ENCODE measurements at regions not wholly inside any gene's neighbourhood (a gene's known extent, or its start where the extent isn't known, plus 50 kb on each side); places are given as distances from the start of the nearest gene placed in this dataset.
A peak's percentile ranks its signal among the peaks of the same experiment; 100 is the strongest.
"Not testable (repeated sequence)": the region's sequence is repeated elsewhere in the genome, so short reads cannot be mapped to it uniquely, and the experiment has no call there.

- no peak for DNase-seq
These were observed 501.2 kb upstream of the ADGRL4 start for GRCh38 chr1:79507770-79508169.

- no peak for DNase-seq
These were observed 494.6 kb upstream of the ADGRL4 start for GRCh38 chr1:79501153-79501552.

GRCh38 chr1:79499541-79499940 lies 493.0 kb upstream of the ADGRL4 start:
- no peak for DNase-seq

GRCh38 chr1:79497193-79497773 lies 490.8 kb upstream of the ADGRL4 start:
- peak; percentile 8 for DNase-seq

- no peak for DNase-seq
These were observed 489.6 kb upstream of the ADGRL4 start for GRCh38 chr1:79496129-79496528.

GRCh38 chr1:79493702-79494101 lies 487.2 kb upstream of the ADGRL4 start:
- not testable (repeated sequence) for DNase-seq

- not testable (repeated sequence) for DNase-seq
These were observed 482.1 kb upstream of the ADGRL4 start for GRCh38 chr1:79488572-79489121.

- DNase-seq, result no peak
These were observed 472.3 kb upstream of the ADGRL4 start for GRCh38 chr1:79478728-79479373.

- DNase-seq, result no peak
These were observed 471.6 kb upstream of the ADGRL4 start for GRCh38 chr1:79478160-79478559.

- no peak for DNase-seq
These were observed 465.6 kb upstream of the ADGRL4 start for GRCh38 chr1:79472067-79472656.

GRCh38 chr1:79469139-79469538 lies 462.6 kb upstream of the ADGRL4 start:
- no peak for DNase-seq

- DNase-seq, result no peak
These were observed 454.4 kb upstream of the ADGRL4 start for GRCh38 chr1:79460773-79461436.

GRCh38 chr1:79457562-79458224 lies 451.2 kb upstream of the ADGRL4 start:
- DNase-seq, result no peak

- DNase-seq, result no peak
These were observed 441.9 kb upstream of the ADGRL4 start for GRCh38 chr1:79448426-79448825.

GRCh38 chr1:79441238-79441637 lies 434.7 kb upstream of the ADGRL4 start:
- no peak for DNase-seq

GRCh38 chr1:79437540-79437939 lies 431.0 kb upstream of the ADGRL4 start:
- DNase-seq, result no peak

GRCh38 chr1:79431340-79431739 lies 424.8 kb upstream of the ADGRL4 start:
- no peak for DNase-seq

- no peak for DNase-seq
These were observed 423.9 kb upstream of the ADGRL4 start for GRCh38 chr1:79430437-79430836.

- no peak for DNase-seq
These were observed 416.2 kb upstream of the ADGRL4 start for GRCh38 chr1:79422726-79423125.

- no peak for DNase-seq
These were observed 392.0 kb upstream of the ADGRL4 start for GRCh38 chr1:79398501-79398900.

- no peak for DNase-seq
These were observed 390.4 kb upstream of the ADGRL4 start for GRCh38 chr1:79396901-79397300.

GRCh38 chr1:79388694-79389361 lies 382.3 kb upstream of the ADGRL4 start:
- DNase-seq, result no peak

- no peak for DNase-seq
These were observed 380.2 kb upstream of the ADGRL4 start for GRCh38 chr1:79386730-79387129.

Measured in NCI-H1694 (cell line).